Right lung (tissue), 2 donors: ENCODE measurements at regions not wholly inside any gene's neighbourhood (a gene's known extent, or its start where the extent isn't known, plus 50 kb on each side); places are given as distances from the start of the nearest gene placed in this dataset.

Experiments used
- DNase-seq, 2 donors: peaks; one replicate each; pipeline ENCODE4 v3.0.0-alpha.2; 2013

- DNase-seq = no peak
Observed at GRCh38 chr3:76063811-76064210, 278.5 kb upstream of the ZNF717 start.

- no peak for DNase-seq
Observed at GRCh38 chr3:76065964-76066363, 280.6 kb upstream of the ZNF717 start.

GRCh38 chr3:76078101-76078500, 292.8 kb upstream of the ZNF717 start:
- DNase-seq = no peak

- DNase-seq = peak in 1 of 2 donors; percentile 1
Observed at GRCh38 chr3:76083992-76084391, 298.6 kb upstream of the ZNF717 start.

- no peak for DNase-seq
Observed at GRCh38 chr3:76096036-76096435, 310.7 kb upstream of the ZNF717 start.

- DNase-seq = no peak
Observed at GRCh38 chr3:76096836-76097588, 311.7 kb upstream of the ZNF717 start.

GRCh38 chr3:76097589-76097969, 312.2 kb upstream of the ZNF717 start:
- no peak for DNase-seq

- no peak for DNase-seq
Observed at GRCh38 chr3:76099956-76100355, 314.6 kb upstream of the ZNF717 start.

GRCh38 chr3:76107935-76108570, 322.7 kb upstream of the ZNF717 start:
- peak in 1 of 2 donors; percentile 10 for DNase-seq

GRCh38 chr3:76111808-76112207, 326.5 kb upstream of the ZNF717 start:
- no peak for DNase-seq

- DNase-seq = no peak
Observed at GRCh38 chr3:76122007-76122406, 336.7 kb upstream of the ZNF717 start.

GRCh38 chr3:76129441-76129840, 344.1 kb upstream of the ZNF717 start:
- no peak for DNase-seq

GRCh38 chr3:76131396-76132153, 346.2 kb upstream of the ZNF717 start:
- DNase-seq = no peak

GRCh38 chr3:76132154-76132470, 346.8 kb upstream of the ZNF717 start:
- no peak for DNase-seq

GRCh38 chr3:76134166-76134565, 348.8 kb upstream of the ZNF717 start:
- DNase-seq = no peak

GRCh38 chr3:76138921-76139320, 353.6 kb upstream of the ZNF717 start:
- no peak for DNase-seq

GRCh38 chr3:76147846-76148245, 362.5 kb upstream of the ZNF717 start:
- DNase-seq = no peak

- no peak for DNase-seq
Observed at GRCh38 chr3:76152028-76152427, 366.7 kb upstream of the ZNF717 start.

- no peak for DNase-seq
Observed at GRCh38 chr3:76161856-76162255, 376.5 kb upstream of the ZNF717 start.

GRCh38 chr3:76171647-76172046, 386.3 kb upstream of the ZNF717 start:
- DNase-seq = no peak

- DNase-seq = no peak
Observed at GRCh38 chr3:76177610-76178009, 392.3 kb upstream of the ZNF717 start.

GRCh38 chr3:76178412-76178811, 393.1 kb upstream of the ZNF717 start:
- no peak for DNase-seq

GRCh38 chr3:76181213-76181612, 395.9 kb upstream of the ZNF717 start:
- DNase-seq = no peak
